BLaER1 treated with 17β-estradiol and CSF1 and Interleukin-3, amounts not matched to agents 10 nM and 100 nM (cell line): ENCODE measurements at regions not wholly inside any gene's neighbourhood (a gene's known extent, or its start where the extent isn't known, plus 50 kb on each side); places are given as distances from the start of the nearest gene placed in this dataset.
"Not testable (repeated sequence)": the region's sequence is repeated elsewhere in the genome, so short reads cannot be mapped to it uniquely, and the experiment has no call there.

ENCODE experiments used
- H3K27ac ChIP-seq, 11 experiments: shearing (Covaris generic); formaldehyde crosslinking; 2 replicates each; pipeline ENCODE4 v1.8.1; 2022
- H3K27me3 ChIP-seq, 11 experiments: shearing (Covaris generic); formaldehyde crosslinking; 2 replicates each; pipeline ENCODE4 v1.8.1; 2022
- H3K36me3 ChIP-seq, 11 experiments: shearing (Covaris generic); formaldehyde crosslinking; 2 replicates each; pipeline ENCODE4 v1.8.1; 2022
- H3K4me1 ChIP-seq, 10 experiments: shearing (Covaris generic); formaldehyde crosslinking; 2 replicates each; pipeline ENCODE4 v1.8.1; 2022
- H3K4me2 ChIP-seq, 11 experiments: shearing (Covaris generic); formaldehyde crosslinking; 2 replicates each; pipeline ENCODE4 v1.8.1; 2022
- H3K4me3 ChIP-seq, 10 experiments: shearing (Covaris generic); formaldehyde crosslinking; 2 replicates each; pipeline ENCODE4 v1.8.1; 2022
- H3K9ac ChIP-seq, 11 experiments: shearing (Covaris generic); formaldehyde crosslinking; 2 replicates each; pipeline ENCODE4 v1.8.1; 2022
- H3K9me3 ChIP-seq, 11 experiments: shearing (Covaris generic); formaldehyde crosslinking; replicated peaks in 1 of 11; 2 replicates each; pipeline ENCODE4 v1.8.1; 2022
- H4K20me1 ChIP-seq, 11 experiments: shearing (Covaris generic); formaldehyde crosslinking; 2 replicates each; pipeline ENCODE4 v1.8.1; 2022

DNA sequence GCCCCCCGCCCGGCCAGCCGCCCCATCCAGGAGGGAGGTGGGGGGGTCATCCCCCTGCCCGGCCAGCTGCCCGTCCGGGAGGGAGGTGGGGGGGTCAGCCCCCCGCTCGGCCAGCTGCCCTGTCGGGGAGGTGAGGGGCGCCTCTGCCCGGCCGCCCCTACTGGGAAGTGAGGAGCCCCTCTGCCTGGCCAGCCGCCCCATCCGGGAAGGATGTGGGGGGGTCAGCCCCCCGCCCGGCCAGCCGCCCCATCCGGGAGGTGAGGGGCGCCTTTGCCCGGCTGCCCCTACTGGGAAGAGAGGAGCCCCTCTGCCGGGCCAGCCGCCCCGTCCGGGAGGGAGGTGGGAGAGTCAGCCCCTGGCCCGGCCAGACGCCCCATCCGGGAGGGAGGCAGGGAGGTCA lies 51.1 kb upstream of the MAT2A start:
- H3K4me3 ChIP-seq, H3K36me3 ChIP-seq, H4K20me1 ChIP-seq, H3K9ac ChIP-seq, H3K27ac ChIP-seq, H3K4me2 ChIP-seq, H3K4me1 ChIP-seq, H3K27me3 ChIP-seq: not testable (repeated sequence)
- peaks cover 18 to 52% (median 37%) of the 10 kb centered on the region in 11 experiments for H3K9me3 ChIP-seq
